PC-3 (cell line): ENCODE measurements at regions not wholly inside any gene's neighbourhood (a gene's known extent, or its start where the extent isn't known, plus 50 kb on each side); places are given as distances from the start of the nearest gene placed in this dataset.

Experiments
- EZH2 ChIP-seq: fragments of 300-600 bp; sonication (generic); IDR thresholded peaks from one replicate; pipeline ENCODE4 v1.6.1; 2017; ENCODE audit warnings: antibody characterized with exemption, mild to moderate bottlenecking, low read length; ENCODE audit not compliant: unreplicated experiment
- EZH2phosphoT487 ChIP-seq: fragments of 300-600 bp; sonication (generic); IDR thresholded peaks from 2 replicates; pipeline ENCODE4 v1.6.1; 2018; ENCODE audit warnings: mild to moderate bottlenecking, antibody characterized with exemption, low read length, borderline replicate concordance
- TF ChIP-seq, protein P1 (sequence below): fragments of 300-600 bp; sonication (generic); conservative IDR thresholded peaks from 2 replicates; pipeline ENCODE4 v1.5.1; 2017; ENCODE audit warnings: antibody characterized with exemption, low read depth, mild to moderate bottlenecking, low read length

DNA sequence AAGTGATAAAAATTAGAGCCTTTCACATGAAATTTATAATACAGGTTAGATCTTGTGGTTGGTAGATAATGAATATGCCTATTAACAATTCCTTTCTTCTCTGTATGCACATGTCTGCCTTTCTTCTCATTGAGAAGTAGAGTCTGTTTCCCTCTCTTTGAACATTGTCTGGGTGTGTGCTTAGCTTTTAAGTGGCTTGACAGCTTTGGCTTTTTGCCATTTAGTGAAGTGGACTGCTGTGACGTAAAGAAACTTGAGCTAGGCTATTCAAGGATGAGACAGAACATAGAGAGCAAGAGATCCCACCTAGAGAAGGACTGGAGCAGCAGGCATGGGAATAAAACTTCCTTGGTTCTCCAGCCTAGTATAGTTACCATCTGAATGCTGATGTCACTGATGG, 996.7 kb upstream of the CELF2 start:
- TF ChIP-seq, protein P1, sequence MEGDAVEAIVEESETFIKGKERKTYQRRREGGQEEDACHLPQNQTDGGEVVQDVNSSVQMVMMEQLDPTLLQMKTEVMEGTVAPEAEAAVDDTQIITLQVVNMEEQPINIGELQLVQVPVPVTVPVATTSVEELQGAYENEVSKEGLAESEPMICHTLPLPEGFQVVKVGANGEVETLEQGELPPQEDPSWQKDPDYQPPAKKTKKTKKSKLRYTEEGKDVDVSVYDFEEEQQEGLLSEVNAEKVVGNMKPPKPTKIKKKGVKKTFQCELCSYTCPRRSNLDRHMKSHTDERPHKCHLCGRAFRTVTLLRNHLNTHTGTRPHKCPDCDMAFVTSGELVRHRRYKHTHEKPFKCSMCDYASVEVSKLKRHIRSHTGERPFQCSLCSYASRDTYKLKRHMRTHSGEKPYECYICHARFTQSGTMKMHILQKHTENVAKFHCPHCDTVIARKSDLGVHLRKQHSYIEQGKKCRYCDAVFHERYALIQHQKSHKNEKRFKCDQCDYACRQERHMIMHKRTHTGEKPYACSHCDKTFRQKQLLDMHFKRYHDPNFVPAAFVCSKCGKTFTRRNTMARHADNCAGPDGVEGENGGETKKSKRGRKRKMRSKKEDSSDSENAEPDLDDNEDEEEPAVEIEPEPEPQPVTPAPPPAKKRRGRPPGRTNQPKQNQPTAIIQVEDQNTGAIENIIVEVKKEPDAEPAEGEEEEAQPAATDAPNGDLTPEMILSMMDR = no peak
- TF ChIP-seq EZH2 (no peak), EZH2phosphoT487 (no peak)
